OCI-LY7 (cell line): ENCODE measurements at regions not wholly inside any gene's neighbourhood (a gene's known extent, or its start where the extent isn't known, plus 50 kb on each side); places are given as distances from the start of the nearest gene placed in this dataset.

Experiments used
- EZH2phosphoT487 ChIP-seq: fragments of 200-600 bp; sonication (generic); IDR thresholded peaks from 2 replicates; pipeline ENCODE4 v1.6.1; 2018; ENCODE audit warnings: low read depth, borderline replicate concordance, mild to moderate bottlenecking, mixed run types, antibody characterized with exemption, low read length, moderate library complexity, mixed read lengths
- TF ChIP-seq, protein P1 (sequence below): fragments of 200-600 bp; sonication (generic); conservative IDR thresholded peaks from 2 replicates; pipeline ENCODE4 v1.5.1; 2014; ENCODE audit warnings: mild to moderate bottlenecking, antibody characterized with exemption, low read length, moderate library complexity, mixed read lengths

DNA sequence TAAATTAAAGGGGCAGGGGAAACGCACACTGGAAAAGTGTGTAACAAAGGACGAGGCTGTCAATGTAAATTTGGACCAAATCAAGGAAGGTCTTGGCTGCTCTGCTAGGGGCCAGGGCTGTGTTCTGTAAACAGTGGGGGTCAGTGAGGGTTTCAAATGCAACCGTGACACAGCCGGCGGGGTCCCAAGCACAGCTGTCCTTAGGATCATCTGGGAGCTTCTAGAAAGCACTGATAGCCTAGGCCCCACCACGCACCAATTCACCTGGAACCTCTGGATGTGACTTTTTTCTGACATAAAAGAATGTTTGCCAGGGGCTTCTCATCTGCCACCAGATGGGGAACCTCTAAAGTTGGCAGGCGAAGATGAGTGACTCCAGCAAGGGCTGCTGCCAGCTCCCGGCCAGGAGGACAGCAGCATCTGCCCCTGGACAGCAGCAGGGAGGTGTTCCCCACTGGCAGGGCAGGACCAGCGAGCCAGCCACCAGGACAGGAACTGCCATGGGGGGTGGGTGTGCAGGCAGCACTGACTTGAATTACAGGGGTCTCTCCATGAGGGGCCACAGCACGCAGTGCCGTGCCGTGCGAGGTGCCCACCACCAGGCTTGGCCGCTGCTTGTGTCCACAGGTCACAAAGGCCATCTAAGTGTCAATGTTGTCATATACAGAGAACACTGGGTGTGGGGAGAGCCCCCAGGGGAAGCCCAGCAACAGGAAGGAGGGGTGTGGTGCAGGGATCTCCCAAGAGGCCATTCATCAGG lies 87.5 kb downstream of the SOX1 start:
- TF ChIP-seq, protein P1, sequence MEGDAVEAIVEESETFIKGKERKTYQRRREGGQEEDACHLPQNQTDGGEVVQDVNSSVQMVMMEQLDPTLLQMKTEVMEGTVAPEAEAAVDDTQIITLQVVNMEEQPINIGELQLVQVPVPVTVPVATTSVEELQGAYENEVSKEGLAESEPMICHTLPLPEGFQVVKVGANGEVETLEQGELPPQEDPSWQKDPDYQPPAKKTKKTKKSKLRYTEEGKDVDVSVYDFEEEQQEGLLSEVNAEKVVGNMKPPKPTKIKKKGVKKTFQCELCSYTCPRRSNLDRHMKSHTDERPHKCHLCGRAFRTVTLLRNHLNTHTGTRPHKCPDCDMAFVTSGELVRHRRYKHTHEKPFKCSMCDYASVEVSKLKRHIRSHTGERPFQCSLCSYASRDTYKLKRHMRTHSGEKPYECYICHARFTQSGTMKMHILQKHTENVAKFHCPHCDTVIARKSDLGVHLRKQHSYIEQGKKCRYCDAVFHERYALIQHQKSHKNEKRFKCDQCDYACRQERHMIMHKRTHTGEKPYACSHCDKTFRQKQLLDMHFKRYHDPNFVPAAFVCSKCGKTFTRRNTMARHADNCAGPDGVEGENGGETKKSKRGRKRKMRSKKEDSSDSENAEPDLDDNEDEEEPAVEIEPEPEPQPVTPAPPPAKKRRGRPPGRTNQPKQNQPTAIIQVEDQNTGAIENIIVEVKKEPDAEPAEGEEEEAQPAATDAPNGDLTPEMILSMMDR: no peak
- TF ChIP-seq EZH2phosphoT487: no peak
